ENCODE measurements at regions not wholly inside any gene's neighbourhood (a gene's known extent, or its start where the extent isn't known, plus 50 kb on each side); places are given as distances from the start of the nearest gene placed in this dataset.

DNA sequence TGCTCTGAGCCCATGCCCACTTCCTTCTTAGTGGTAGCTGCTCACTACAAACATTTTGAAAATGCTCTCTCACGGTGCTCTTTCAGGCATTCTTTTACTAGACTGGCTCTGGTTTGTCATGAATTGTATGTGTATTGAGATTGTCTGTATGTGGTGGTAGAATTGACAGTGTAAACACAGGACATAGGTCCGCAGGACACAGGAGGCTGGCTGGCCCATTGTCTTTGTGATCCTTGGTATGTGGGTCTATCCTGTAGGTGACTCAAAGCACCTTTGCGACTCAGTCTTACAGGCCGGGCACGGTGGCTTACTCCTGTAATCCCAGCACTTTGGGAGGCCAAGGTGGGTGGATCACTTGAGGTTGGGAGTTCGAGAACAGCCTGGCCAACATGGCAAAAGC is 250.9 kb downstream of the C12orf75 start:
- no peak for TF ChIP-seq BHLHE40 (IDR thresholded peaks at IDR 0.05; ENCODE audit: borderline replicate concordance)
- no peak for TF ChIP-seq ZNF384 (IDR thresholded peaks at IDR 0.05)
- no peak for TF ChIP-seq FOXK2 (IDR thresholded peaks at IDR 0.05)
- no peak for TF ChIP-seq ARNT (IDR thresholded peaks at IDR 0.05)
- no peak for TF ChIP-seq NFRKB (IDR thresholded peaks at IDR 0.05)
- no peak for TF ChIP-seq FOXA1 (IDR thresholded peaks at IDR 0.05)
- TF ChIP-seq FOXM1 (IDR thresholded peaks at IDR 0.05; ENCODE audit: borderline replicate concordance), result no peak
